ENCODE measurements at regions not wholly inside any gene's neighbourhood (a gene's known extent, or its start where the extent isn't known, plus 50 kb on each side); places are given as distances from the start of the nearest gene placed in this dataset.

GRCh38 chr5:3307982-3308621 is 287.5 kb upstream of the IRX1 start:
- H3K27ac Mint-ChIP-seq (ENCODE audit: unreplicated experiment) = no peak overlapping the region
- peaks cover 5% of the 10 kb centered on the region for H3K4me1 Mint-ChIP-seq (ENCODE audit: low read depth, unreplicated experiment)
- H3K9me3 Mint-ChIP-seq (ENCODE audit: unreplicated experiment) = peaks cover 8% of the 10 kb centered on the region
- H3K27me3 Mint-ChIP-seq (ENCODE audit: unreplicated experiment) = peaks cover under 1% of the 10 kb centered on the region
- H3K36me3 Mint-ChIP-seq (ENCODE audit: unreplicated experiment) = peaks cover 7% of the 10 kb centered on the region
- no peak for TF ChIP-seq CTCF (IDR thresholded peaks at IDR 0.05; ENCODE audit: partially characterized antibody, unreplicated experiment)
- no peak for DNase-seq
- H3K4me3 Mint-ChIP-seq (ENCODE audit: unreplicated experiment) = no peak overlapping the region

GRCh38 chr5:3305432-3305831 is 290.2 kb upstream of the IRX1 start:
- H3K36me3 Mint-ChIP-seq (ENCODE audit: unreplicated experiment) = peaks cover 6% of the 10 kb centered on the region
- no peak overlapping the region for H3K27ac Mint-ChIP-seq (ENCODE audit: unreplicated experiment)
- H3K27me3 Mint-ChIP-seq (ENCODE audit: unreplicated experiment) = peaks cover 3% of the 10 kb centered on the region
- H3K9me3 Mint-ChIP-seq (ENCODE audit: unreplicated experiment) = peaks cover 6% of the 10 kb centered on the region
- no peak for TF ChIP-seq CTCF (IDR thresholded peaks at IDR 0.05; ENCODE audit: partially characterized antibody, unreplicated experiment)
- H3K4me1 Mint-ChIP-seq (ENCODE audit: low read depth, unreplicated experiment) = peaks cover 24% of the 10 kb centered on the region
- DNase-seq = no peak
- H3K4me3 Mint-ChIP-seq (ENCODE audit: unreplicated experiment) = no peak overlapping the region

GRCh38 chr5:3304346-3304745 is 291.3 kb upstream of the IRX1 start:
- Mint-ChIP-seq H3K36me3 (ENCODE audit: unreplicated experiment) (peaks cover 6% of the 10 kb centered on the region), H3K9me3 (ENCODE audit: unreplicated experiment) (peaks cover 6% of the 10 kb centered on the region), H3K4me1 (ENCODE audit: low read depth, unreplicated experiment) (peaks cover 24% of the 10 kb centered on the region), H3K4me3 (ENCODE audit: unreplicated experiment) (no peak overlapping the region), H3K27me3 (ENCODE audit: unreplicated experiment) (peaks cover 3% of the 10 kb centered on the region), H3K27ac (ENCODE audit: unreplicated experiment) (no peak overlapping the region)
- DNase-seq = no peak
- TF ChIP-seq CTCF (IDR thresholded peaks at IDR 0.05; ENCODE audit: partially characterized antibody, unreplicated experiment) = no peak

- no peak for DNase-seq
- H3K27ac Mint-ChIP-seq (ENCODE audit: unreplicated experiment) = peak overlapping the region; percentile 62
- peaks cover 24% of the 10 kb centered on the region for H3K4me1 Mint-ChIP-seq (ENCODE audit: low read depth, unreplicated experiment)
Measured at GRCh38 chr5:3303777-3304176, 291.9 kb upstream of the IRX1 start.

More at GRCh38 chr5:3303777-3304176, 291.9 kb upstream of the IRX1 start:
- no peak for TF ChIP-seq CTCF (IDR thresholded peaks at IDR 0.05; ENCODE audit: partially characterized antibody, unreplicated experiment)
- Mint-ChIP-seq H3K36me3 (ENCODE audit: unreplicated experiment) (peaks cover 6% of the 10 kb centered on the region), H3K27me3 (ENCODE audit: unreplicated experiment) (peaks cover 3% of the 10 kb centered on the region), H3K4me3 (ENCODE audit: unreplicated experiment) (no peak overlapping the region), H3K9me3 (ENCODE audit: unreplicated experiment) (peaks cover 3% of the 10 kb centered on the region)

Measured in glutamatergic neuron (in vitro differentiated cells).